ENCODE measurements at regions not wholly inside any gene's neighbourhood (a gene's known extent, or its start where the extent isn't known, plus 50 kb on each side); places are given as distances from the start of the nearest gene placed in this dataset.

GRCh38 chr12:92516277-92516600 lies 186.6 kb upstream of the PLEKHG7 start:
- H3K9me3 ChIP-seq: no peaks in the 10 kb centered on the region
- no peak for DNase-seq (ENCODE audit: extremely low spot score)

GRCh38 chr12:92513231-92513730 lies 189.5 kb upstream of the PLEKHG7 start:
- Histone ChIP-seq H3K36me3 (no peaks in the 10 kb centered on the region), H3K4me1 (peaks cover 0 to 5% (median 0%) of the 10 kb centered on the region in 4 donors), H3K9me3 (no peaks in the 10 kb centered on the region), H3K4me3 (no peak overlapping the region), H3K27me3 (no peaks in the 10 kb centered on the region), H3K27ac (replicated peaks in 1 of 4) (no peak overlapping the region)
- intact Hi-C loops (cut with DNase I): no loop called here
- DNase-seq (ENCODE audit: extremely low spot score): no peak
- TF ChIP-seq POLR2A (IDR thresholded peaks at IDR 0.05; ENCODE audit: low read depth): no peak
- TF ChIP-seq CTCF (IDR thresholded peaks at IDR 0.05): no peak
- TF ChIP-seq POLR2AphosphoS5 (IDR thresholded peaks at IDR 0.05): no peak
- TF ChIP-seq EP300 (IDR thresholded peaks at IDR 0.05): no peak
- 54% methylated on average over 2 of the region's 2 CpGs for WGBS

More at GRCh38 chr12:92516277-92516600, 186.6 kb upstream of the PLEKHG7 start:
- H3K36me3 ChIP-seq: no peaks in the 10 kb centered on the region
- 47% methylated on average over 1 of the region's 1 CpG for WGBS
- no peaks in the 10 kb centered on the region for H3K27me3 ChIP-seq
- peaks cover 0 to 5% (median 0%) of the 10 kb centered on the region in 4 donors for H3K4me1 ChIP-seq
- no peak overlapping the region for H3K4me3 ChIP-seq
- no peak for TF ChIP-seq CTCF (IDR thresholded peaks at IDR 0.05)
- TF ChIP-seq EP300 (IDR thresholded peaks at IDR 0.05): no peak
- TF ChIP-seq POLR2AphosphoS5 (IDR thresholded peaks at IDR 0.05): no peak
- TF ChIP-seq POLR2A (IDR thresholded peaks at IDR 0.05; ENCODE audit: low read depth): no peak
- no peak overlapping the region for H3K27ac ChIP-seq (replicated peaks in 1 of 4)
- intact Hi-C loops (cut with DNase I): no loop called here

- peaks cover 2 to 10% (median 3%) of the 10 kb centered on the region in 4 donors for H3K4me1 ChIP-seq
- H3K36me3 ChIP-seq: no peaks in the 10 kb centered on the region
- no peaks in the 10 kb centered on the region for H3K9me3 ChIP-seq
- H3K27ac ChIP-seq (replicated peaks in 1 of 4): peak overlapping the region in 1 of 4 donors; percentile 18
- no peak for DNase-seq (ENCODE audit: extremely low spot score)
- no peaks in the 10 kb centered on the region for H3K27me3 ChIP-seq
- TF ChIP-seq EP300 (IDR thresholded peaks at IDR 0.05) (no peak), POLR2A (IDR thresholded peaks at IDR 0.05; ENCODE audit: low read depth) (no peak), POLR2AphosphoS5 (IDR thresholded peaks at IDR 0.05) (no peak), CTCF (IDR thresholded peaks at IDR 0.05) (no peak)
- H3K4me3 ChIP-seq: no peak overlapping the region
- intact Hi-C loops (cut with DNase I): no loop called here
- 70% methylated on average over 5 of the region's 5 CpGs for WGBS
These were observed 191.0 kb upstream of the PLEKHG7 start for GRCh38 chr12:92511786-92512185.

GRCh38 chr12:92509156-92509738 lies 193.5 kb upstream of the PLEKHG7 start:
- H3K27me3 ChIP-seq: no peaks in the 10 kb centered on the region
- peaks cover 26 to 35% (median 28%) of the 10 kb centered on the region in 4 donors for H3K4me1 ChIP-seq
- no peak overlapping the region for H3K27ac ChIP-seq (replicated peaks in 1 of 4)
- intact Hi-C loops (cut with DNase I): no loop called here
- WGBS: 64% methylated on average over 2 of the region's 2 CpGs
- no peaks in the 10 kb centered on the region for H3K9me3 ChIP-seq
- TF ChIP-seq POLR2A (IDR thresholded peaks at IDR 0.05; ENCODE audit: low read depth) (no peak), CTCF (IDR thresholded peaks at IDR 0.05) (no peak), POLR2AphosphoS5 (IDR thresholded peaks at IDR 0.05) (no peak), EP300 (IDR thresholded peaks at IDR 0.05) (no peak)
- H3K36me3 ChIP-seq: no peaks in the 10 kb centered on the region
- DNase-seq (ENCODE audit: extremely low spot score): no peak
- no peak overlapping the region for H3K4me3 ChIP-seq

GRCh38 chr12:92506891-92507290 lies 195.9 kb upstream of the PLEKHG7 start:
- no peak overlapping the region for H3K4me3 ChIP-seq
- TF ChIP-seq POLR2A (IDR thresholded peaks at IDR 0.05; ENCODE audit: low read depth): no peak
- no peak for TF ChIP-seq CTCF (IDR thresholded peaks at IDR 0.05)
- no peaks in the 10 kb centered on the region for H3K36me3 ChIP-seq
- H3K27ac ChIP-seq (replicated peaks in 1 of 4): peak overlapping the region in 3 of 4 donors; percentile 62 to 76 (median 74)
- no peaks in the 10 kb centered on the region for H3K9me3 ChIP-seq
- WGBS: 80% methylated on average over 3 of the region's 3 CpGs
- no peak for DNase-seq (ENCODE audit: extremely low spot score)
- H3K27me3 ChIP-seq: no peaks in the 10 kb centered on the region
- intact Hi-C loops (cut with DNase I): no loop called here
- peaks cover 38 to 55% (median 44%) of the 10 kb centered on the region in 4 donors for H3K4me1 ChIP-seq
